Pulmonary artery endothelial cell (primary cell): ENCODE measurements at regions not wholly inside any gene's neighbourhood (a gene's known extent, or its start where the extent isn't known, plus 50 kb on each side); places are given as distances from the start of the nearest gene placed in this dataset.
"Not testable (repeated sequence)": the region's sequence is repeated elsewhere in the genome, so short reads cannot be mapped to it uniquely, and the experiment has no call there.

Experiments used
- DNase-seq: peaks from one replicate; pipeline ENCODE4 v3.0.0-alpha.2; 2011; ENCODE audit warnings: low read depth, low spot score

- no peak for DNase-seq
These were observed 198.9 kb downstream of the IPMK start for GRCh38 chr10:58068809-58069208.

DNA sequence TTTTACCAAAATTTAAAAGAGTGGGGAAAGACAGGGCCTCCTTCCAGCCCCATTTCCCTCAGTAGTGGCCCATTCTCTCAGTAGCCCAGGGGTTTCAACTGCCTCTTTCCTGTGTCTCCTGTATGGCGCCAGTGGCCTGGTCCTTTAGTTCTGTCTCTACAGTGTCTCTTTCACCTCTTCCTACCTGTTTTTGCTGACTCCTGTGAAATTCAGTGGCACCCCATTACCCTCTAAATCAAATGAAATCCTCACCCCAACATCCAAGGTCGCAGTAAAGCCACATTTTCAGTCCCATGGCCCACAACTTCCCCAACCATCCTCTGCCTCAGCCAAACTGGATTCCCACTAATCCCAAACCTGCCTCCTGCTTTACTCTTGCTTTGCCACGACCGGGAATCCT lies 200.7 kb downstream of the IPMK start:
- DNase-seq = no peak

DNA sequence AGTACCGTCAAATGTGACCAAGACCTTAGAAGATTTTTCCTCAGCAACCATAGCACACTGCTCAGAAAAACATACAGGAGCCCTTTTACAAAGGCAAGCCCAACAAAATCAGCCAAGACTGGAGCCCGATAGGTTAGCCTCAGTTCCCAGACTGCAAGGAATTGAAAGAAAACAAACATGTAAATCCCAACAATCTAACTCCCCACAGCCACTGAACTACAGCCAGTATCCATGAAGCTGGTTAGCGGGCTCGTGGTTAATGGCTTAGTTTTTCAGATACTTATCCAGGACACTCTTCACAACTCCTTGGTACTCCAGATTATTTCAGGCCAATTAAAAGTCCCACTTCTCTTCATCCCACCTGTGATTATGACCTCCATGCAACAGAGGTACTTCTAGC lies 201.6 kb downstream of the IPMK start:
- no peak for DNase-seq

GRCh38 chr10:58065529-58065815 lies 202.2 kb downstream of the IPMK start:
- DNase-seq = no peak

GRCh38 chr10:58064714-58065528 lies 202.8 kb downstream of the IPMK start:
- peak; percentile 1 for DNase-seq

DNA sequence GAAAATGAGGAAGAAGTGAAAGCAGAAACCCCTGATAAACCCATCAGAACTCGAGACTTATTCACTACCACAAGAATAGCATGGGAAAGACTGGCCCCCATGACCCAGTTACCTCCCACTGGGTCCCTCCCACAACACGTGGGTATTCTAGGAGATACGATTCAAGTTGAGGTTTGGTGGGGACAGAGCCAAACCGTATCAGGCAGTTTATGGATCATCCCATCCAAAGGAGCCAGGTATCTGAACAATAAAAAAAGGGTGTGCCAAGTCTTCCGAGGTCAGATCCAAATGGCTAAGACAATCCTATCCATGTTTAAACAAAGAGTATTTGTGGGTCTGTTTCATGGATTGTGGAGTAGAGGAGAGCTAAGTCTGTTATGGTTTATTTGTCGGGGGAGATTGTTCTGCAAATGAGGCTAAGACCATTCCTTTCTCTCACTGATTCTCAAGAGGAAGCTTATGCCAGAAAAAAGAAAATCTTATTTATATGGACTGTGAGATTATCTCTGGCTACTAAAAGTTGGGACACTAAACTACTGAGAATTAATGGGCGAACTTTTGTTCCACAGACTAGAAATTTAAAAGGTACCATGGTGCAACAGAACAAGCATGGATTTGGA lies 203.7 kb downstream of the IPMK start:
- DNase-seq = no peak

DNA sequence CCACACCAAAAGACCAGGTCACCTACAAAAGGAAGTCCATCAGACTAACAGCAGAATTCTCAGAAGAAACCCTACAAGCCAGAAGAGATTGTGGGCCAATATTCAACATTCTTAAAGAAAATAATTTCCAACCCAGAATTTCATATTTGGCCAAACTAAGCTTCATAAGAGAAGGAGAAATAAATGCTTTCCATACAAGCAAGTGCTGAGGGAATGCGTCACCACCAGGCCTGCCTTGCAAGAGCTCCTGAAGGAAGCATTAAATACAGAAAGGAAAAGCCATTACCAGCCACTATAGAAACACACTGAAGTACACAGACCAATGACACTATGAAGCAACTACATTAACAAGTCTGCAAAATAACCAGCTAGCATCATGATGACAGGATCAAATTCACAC lies 209.0 kb downstream of the IPMK start:
- DNase-seq = not testable (repeated sequence)

GRCh38 chr10:58054881-58055280 lies 212.8 kb downstream of the IPMK start:
- no peak for DNase-seq

DNA sequence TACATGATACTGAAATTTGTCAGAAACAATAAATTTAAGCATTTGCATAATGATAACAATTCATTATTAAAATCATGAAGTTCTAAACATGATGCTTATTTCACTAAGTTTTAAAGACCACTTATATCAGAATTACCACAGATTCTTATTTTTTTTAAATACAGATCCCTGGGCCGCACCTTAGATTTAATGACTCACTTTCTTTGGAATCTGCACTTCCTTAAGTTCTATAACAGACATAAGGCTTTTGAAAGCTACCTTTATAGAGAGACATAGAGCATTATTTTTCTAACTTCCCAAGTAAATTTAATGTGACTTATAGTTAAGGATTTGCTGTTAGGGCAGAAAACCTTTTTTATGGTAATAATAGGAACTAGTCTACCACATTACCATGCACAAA lies 214.9 kb downstream of the IPMK start:
- no peak for DNase-seq

GRCh38 chr10:58050575-58050974 lies 217.1 kb downstream of the IPMK start:
- DNase-seq = no peak

DNA sequence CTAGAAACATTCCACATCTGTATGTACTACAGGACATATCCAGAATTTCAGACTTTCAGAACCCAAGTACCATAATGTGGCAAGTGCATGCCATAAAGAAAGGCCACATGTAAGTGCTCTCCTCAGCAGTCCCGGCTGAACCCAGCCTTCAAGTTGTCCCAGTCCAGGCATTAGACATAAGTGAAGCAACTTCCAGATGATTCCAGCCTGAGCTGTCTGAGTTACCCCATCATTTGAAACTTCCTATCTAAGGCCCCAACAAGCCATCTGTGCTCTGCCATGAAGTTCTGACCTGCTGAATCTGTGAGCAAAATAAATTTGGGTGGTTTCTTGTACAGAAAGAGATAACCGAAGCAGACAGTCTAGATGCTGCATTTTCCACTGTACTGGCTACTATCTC lies 218.8 kb downstream of the IPMK start:
- DNase-seq = no peak

- DNase-seq = no peak
These were observed 223.6 kb downstream of the IPMK start for GRCh38 chr10:58044072-58044471.

GRCh38 chr10:58041901-58042300 lies 225.8 kb downstream of the IPMK start:
- DNase-seq = no peak

- no peak for DNase-seq
These were observed 237.5 kb downstream of the IPMK start for GRCh38 chr10:58030208-58030607.

DNA sequence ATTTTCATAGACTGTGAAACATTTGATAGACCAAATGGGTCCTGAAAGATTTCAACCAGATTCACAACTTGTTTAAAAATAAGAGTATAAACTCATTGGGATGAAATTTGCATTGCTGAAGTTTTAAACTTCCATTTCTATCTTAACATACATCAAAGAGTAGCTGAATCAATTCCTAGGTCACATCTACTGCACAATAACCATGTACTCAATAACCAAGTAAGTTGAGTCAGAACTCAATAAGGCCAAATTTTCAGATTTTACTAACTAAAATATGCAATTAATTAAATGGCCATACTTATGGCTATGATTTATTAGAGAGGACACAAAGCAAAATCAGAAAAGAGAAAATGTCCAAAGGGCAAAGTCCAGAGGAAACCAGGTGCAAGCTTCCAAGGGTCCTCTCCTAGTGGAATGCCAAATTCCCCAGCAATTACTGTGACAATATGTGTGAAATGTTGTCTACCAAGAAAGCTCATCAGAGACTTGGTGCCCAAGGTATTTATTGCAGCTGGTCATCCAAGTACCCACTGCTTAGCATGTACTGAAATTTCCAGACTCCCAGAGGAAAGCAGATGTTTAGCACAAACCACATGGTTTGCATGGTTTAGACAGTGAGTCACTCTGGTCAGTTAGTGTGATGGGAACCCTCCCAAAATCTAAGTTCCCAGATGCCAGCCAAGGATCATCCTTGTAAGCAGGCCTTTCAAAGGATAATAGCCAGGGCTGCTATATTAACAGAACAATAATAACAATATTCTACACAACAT lies 238.9 kb downstream of the IPMK start:
- DNase-seq = no peak

DNA sequence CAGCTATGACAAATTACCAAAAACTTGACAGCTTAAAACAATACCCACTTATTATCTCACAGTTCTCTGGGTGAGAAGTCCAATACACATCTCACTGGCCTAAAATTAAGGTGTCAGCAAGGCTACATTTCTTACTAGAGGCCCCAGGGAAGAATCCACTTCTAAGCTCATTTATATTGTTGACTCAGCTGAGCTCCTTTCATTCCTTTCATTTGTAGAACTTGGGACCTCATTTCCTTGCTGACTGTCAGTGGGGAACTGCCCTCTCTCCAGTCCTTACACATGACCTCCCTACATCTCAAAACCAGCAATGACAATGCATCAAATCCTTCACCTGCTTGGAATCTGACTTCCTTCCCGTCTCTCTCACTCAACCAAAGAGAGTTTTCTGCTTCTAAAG lies 240.3 kb downstream of the IPMK start:
- DNase-seq = no peak

DNA sequence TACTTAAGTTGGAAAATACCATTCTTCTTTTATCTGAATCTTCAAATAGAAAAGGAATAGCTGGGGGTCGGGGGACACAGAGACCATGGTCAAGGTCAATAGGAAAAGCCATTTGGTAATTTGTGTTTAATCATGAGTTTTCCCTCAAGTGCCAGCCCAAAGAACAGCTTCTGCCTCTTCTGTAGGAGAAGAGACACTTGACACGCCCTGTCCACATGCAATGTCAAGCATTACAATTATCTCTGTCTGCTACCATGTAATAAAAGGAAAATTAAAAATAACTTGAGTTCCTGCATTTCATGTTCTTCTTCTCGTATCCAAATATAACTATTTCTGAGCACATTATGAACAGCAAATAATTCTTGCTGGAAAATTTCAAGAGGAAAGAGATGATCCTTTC lies 241.7 kb downstream of the IPMK start:
- no peak for DNase-seq

DNA sequence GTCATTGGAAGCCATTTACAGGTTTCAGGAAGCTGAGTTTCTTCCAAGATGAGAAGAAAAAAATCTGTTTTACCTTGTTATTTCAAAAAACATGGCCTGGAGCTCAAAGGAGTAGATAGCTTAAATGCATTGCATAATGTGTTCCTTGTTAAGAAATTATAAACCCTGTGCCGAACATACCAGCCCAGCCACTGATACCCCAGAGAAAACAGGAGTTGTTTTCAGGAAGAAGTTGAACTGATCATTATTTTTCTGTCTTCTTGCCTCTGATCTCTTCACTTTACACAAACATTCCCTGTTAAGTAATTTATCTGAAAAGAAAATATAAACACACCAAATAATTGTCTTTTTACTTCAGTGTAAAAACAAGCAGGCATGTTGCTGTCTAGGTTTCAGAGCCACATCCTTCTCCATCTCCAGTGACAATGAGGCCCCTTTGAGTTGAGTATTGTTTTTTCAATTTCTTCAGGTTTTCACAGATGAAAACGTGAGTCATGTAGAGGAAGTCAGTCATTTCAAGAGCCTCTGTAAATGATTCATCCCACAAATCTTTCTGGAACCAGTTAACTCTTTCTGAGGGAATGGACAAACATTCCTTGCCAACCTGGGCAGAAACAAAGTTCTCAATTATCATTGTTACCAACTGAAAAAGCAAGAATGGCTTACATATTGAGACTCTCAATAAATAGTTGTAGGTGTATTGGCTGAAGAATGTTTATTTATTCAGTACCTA lies 244.2 kb downstream of the IPMK start:
- DNase-seq = peak; percentile 43

- DNase-seq = no peak
These were observed 247.7 kb downstream of the IPMK start for GRCh38 chr10:58019863-58020537.

GRCh38 chr10:58017719-58018367 lies 249.9 kb downstream of the IPMK start:
- DNase-seq = no peak

- DNase-seq = no peak
These were observed 251.1 kb downstream of the IPMK start for GRCh38 chr10:58016614-58017013.
